Middle frontal gyrus (tissue), 1 donor: ENCODE measurements at regions not wholly inside any gene's neighbourhood (a gene's known extent, or its start where the extent isn't known, plus 50 kb on each side); places are given as distances from the start of the nearest gene placed in this dataset.

Experiments
- DNase-seq: peaks from one replicate; pipeline ENCODE4 v3.0.0-alpha.2; 2015; ENCODE audit warnings: low spot score; ENCODE audit errors: extremely low spot score

DNA sequence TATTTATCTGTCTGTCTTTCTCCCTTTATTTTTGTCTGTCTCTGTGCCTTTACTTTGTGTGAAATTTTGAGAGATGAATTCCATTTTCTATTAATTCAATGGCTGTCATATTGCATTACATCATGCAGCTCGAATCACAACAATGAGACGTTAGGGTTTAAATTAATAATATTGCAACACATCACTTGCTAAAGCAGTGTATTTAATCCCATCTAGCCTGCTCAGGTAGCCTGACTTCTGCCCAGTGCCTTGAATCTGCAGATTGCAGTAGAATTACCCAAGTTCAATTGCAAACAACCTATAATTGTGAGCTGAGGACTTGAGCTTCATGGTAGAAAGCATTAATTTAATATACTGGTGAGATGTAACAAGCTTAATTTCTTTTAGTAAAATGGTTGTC, 235.7 kb upstream of the TSHZ2 start:
- no peak for DNase-seq

DNA sequence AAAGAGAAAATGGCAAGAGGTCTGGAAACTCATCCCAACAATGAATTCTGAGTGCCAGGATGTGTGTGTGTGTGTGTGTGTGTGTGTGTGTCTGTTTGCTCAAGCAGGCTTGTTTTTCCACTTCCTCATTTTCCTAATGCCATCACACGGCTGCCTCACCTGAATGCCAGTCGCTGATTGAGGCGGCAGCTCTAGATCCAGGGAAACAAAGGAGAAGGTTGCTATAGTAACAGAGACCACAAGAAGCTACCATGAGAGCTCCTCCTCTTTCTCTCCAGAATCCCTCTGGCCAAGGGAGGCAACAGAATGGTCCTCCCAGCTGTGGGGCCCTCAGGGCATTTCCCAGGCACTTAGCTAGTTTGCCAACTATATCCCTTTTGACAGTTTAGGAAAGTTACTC, 241.1 kb upstream of the TSHZ2 start:
- DNase-seq: no peak

DNA sequence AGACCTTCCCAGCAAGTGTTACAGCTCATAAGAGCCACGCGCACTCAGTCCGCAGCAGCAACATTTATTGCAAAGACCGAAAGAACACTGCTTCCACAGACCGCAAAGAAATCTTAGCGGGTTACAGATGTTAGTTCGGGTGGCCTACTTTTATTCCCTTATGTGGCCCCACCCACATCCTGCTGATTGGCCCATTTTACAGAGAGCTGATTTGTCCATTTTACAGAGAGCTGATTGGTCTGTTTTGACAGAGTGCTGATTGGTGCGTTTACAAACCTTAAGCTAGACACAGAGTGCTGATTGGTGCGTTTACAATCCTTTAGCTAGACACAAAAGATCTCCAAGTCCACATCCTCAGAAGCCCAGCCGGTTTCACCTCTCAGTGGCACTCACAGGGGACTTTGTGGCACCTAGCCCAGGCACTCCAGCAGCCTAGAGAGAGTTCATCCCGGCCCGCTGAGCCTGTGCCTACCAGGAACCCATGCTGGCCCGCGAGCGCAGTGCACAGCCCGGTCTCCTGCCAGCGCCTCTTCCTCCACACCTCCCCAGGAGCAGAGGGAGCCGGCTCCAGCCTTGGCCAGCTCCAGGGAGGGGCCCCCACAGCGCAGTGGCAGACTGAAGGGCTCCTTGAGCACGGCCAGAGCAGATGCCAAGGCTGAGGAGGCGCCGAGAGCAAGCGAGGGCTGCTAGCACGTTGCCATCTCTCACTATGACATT, 244.3 kb upstream of the TSHZ2 start:
- no peak for DNase-seq

DNA sequence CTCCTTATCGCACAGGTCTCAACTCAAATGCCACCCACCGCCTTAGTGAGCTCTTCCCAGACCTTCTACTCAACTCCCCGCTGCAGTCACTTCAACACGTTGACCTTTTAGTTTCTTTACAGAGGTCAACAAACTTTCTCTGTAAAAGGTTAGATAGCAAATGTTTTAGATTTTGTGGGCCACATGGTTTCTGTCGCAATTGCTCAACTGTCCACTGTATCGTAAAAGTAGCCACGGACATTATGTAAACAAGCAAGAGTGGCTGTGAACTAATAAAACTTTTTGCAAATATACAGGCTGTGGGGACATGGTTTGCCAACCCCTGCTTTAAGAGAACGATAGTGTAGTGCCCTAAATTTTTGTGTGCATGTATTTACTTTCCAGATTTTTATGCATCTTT, 247.6 kb upstream of the TSHZ2 start:
- no peak for DNase-seq

DNA sequence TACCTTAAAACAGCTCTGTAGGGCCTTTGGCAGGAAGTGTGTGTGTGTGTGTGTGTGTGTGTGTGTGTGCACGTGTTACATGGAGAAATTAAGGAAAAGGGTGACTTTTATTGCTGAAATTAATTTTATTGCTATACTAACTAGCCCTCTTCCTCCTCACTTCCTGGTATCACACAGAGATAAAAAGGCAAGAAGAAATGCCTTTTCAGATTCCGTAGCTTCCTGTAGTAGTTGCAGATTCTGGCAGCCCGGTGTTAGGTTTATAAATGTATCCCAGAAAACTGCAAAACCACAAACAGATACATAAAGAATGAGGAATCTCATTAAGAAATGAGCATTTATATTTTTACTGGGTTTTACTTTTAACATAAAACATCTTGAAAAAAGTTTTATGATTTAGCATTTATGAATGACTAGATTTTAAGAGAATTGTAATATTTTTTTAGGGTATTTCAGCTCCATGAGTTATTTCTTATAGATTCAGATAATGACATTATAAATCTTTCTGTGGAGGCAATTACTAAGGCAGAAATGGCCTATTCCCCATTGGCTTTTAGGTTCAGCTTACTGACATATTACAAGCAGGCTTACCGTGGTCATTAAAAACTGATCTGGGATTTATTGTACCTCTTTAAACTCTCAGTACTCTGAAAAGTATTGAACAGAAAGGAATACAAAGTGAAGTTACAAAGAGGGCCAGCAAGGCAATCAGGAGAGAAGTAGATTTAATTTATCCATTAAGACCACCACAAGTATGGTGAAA, 249.1 kb upstream of the TSHZ2 start:
- DNase-seq: no peak

DNA sequence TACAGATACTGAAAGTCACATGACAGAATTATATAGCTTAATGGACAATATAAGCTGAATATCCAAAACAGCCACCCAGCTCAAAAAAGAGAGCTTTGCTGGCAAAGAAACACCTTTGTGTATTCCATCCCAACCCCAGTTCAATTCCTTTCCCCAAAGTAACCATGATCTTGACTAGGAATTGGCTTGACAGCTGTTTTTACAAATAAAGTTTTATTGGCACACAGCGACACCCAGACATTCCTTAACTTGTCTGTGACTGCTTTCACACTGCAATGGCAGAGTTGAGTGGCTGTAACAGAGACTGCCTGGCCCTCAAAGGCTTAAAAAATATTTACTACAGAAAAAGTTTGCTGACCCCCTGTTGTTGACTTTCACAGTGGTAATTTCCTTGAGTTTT, 264.0 kb upstream of the TSHZ2 start:
- no peak for DNase-seq

DNA sequence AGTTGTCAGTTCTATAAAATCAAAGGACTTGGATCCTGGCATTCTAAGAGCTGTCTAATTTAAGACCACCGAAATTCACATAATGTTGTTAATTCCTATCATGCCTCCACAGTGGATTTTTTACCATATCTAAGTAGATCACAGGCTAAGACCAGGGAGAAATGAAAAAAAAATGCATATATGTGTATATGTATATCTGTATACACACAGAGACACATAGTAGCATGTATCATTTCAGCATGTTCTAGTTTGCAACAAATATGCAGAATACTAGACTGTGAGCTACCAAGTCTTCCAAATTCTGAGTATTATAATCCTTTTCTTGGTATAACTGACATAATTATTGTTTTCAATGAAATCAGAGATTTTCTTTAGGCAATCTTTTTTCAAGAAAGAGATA, 267.6 kb upstream of the TSHZ2 start:
- DNase-seq: no peak

DNA sequence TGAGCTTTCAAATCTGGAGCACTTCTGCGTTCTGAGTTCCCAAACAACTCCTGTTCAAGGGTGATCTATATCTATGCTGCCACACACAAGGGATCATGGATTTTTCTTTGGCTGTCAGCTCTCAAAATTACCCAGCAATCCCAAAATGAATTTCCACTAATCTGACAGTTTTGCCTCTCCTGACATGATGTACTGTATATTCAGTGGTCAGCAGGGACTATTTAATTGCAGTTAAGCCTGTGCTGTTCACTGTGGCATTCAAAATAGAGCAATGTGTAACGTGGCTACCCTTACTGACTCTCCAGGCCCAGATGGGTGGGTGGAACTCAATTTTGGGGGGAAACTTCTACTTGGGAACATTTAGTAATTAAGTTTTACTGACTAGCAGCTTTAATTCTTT, 283.8 kb upstream of the TSHZ2 start:
- DNase-seq: no peak

DNA sequence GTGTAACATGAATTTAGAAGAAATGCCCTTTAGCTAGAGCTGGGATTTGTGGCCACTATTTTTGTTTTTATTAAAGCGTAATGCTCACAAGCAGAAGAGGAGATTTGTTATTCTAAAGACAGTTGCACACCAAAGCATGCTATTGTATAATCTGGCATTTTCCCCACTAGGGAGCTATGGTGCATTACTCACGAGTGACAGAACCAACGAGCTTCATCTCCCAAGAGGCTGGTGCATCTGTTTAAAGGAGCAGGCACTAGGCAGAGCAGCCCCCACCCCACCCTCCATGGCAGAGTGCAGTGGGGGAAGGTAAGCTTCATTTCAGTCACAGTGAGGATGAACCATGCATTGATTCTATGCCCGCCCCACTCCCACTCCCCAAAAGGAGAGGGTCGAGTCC, 287.3 kb upstream of the TSHZ2 start:
- no peak for DNase-seq

DNA sequence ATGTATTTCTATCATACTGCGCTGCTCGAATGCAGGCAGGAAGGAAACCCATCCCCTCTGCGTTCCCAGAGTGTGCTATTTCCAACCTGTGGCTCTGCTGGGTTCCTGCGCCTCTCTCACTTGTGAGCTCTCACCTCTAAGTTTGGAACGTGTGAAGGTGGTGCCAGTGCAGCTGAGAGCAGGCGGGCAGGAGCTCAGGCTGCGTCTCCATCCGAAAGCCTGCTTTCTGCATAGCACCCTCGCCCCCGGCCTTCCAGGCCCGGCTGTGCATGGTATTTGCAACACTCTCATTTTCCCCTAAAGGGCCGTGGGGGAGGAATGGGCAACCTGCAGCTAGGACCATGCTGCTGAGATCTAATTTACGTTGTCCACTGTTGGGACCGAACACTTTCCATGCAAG, 288.0 kb upstream of the TSHZ2 start:
- DNase-seq: peak; percentile 4

DNA sequence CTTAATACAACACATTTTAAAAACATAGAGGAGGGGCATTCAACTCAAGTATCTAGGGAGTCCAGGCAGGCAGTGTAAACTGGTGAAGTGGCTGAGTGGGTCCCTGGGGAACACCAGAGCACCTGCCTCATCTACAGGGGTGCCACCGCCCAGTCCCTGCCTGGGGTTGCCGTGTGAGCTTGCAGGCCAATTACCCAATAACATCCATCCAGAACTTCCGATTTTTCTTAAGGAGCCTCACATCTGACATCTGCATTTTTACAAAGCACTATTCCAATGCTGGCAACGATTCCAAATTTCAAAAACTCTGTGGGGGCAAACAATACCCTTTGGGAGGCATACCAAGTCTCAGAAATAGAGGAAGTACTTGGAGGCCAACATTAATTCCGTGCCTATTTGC, 288.4 kb upstream of the TSHZ2 start:
- DNase-seq: no peak

DNA sequence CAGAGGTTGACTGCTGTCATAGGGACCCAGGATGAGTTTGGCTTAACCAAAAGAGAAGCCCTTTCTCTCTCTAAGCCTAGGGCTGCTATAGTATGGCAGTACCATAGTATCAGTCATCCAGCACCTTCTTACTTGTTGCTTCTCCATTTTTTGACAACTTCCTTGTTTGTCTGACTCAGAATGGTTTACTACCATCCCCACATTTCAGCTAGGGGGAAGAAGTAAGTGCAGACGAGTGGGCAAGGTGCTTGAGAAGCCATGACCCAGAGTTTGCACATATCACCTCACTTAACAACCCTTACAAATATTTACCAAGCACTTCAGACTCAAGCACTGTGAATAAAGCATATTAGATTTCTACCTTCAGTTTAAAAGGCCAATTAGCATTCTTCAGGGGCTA, 289.9 kb upstream of the TSHZ2 start:
- no peak for DNase-seq

DNA sequence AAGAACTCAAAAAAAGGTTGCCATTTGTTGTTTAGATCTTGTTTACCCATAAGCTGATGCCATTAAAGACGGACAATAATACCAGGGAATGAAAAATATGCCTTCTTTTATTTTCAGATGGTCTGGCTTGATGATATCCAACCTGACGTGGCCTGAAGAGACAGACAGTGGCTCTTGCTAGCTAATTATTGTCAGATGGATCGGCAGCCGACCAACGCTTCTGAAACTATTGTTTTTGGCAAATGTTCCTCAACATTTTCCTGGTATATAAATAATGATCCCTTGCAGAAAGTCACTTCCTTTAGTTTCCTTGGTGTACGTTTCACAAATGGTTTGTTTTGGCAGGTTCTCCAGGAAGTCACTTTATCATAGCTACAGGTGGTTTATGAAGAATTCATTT, 290.9 kb upstream of the TSHZ2 start:
- no peak for DNase-seq

DNA sequence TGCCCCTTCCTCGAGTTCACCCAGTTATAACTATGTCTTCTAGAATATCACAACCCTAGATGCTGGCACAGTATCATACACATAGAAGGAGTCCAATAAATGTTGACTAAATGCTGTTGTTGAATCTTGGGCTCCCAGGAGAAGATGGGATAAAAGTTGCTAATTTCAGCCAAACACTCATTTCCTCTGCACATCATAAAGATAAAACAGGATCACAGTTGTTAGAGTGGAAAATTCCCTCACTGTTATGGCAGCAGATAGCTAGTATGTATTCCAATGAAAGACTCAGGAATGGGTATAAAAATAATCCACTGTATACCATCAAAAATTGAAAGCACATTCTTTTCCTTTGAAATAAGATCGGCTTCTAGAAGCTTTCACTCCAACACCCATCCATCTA, 294.9 kb upstream of the TSHZ2 start:
- DNase-seq: no peak

DNA sequence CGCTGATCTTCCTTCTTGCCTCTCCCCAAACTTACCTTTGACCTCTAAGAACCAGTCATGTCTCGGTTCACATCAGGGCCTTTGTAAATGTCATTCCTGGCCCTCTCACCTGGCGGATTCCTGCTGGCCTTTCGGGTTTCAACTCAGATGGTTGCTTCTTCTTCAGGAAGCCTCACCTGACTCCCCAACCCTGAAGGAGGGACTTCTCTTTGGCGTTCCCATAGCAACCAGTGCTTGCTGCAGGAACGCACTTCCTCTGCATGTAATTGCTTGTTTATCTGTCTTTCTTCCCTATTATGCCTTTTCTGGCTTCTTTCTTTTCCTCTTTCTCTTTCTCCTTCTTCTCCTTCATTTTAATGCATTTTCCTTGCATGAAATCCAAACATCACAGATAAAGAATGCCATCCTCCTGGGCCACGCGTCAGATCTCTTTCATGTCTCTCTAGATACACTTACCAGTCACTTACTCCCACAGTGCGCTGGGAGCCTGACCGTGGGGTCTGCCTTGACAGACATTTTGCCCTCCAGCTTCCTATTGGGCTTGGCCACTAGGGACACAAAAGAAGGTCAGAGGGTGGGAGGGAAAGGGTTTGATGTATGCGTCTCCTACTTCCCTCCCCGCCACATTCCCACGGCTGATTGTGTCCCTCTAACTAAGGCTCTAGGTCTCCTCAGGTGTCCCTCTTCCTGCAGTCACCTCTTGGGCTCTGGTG, 295.7 kb upstream of the TSHZ2 start:
- no peak for DNase-seq

DNA sequence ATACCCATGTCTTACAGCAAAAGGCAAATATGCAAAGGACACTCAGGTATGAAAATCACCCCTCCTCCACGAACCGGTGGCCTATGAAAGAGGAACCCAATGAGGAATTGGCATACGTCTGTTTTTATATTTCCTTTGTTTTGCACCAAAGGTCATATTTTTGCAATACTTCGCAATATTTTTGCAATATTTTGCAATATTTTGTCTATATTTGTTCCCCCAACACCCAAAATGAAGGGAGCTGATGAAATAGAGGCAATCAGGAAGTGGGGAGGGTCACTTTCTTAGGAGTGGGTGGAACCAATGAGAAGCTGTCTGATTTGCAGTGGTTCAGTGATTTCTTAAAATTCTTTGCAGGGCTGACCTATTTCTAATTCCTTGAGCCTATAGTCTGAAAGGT, 296.8 kb upstream of the TSHZ2 start:
- no peak for DNase-seq

DNA sequence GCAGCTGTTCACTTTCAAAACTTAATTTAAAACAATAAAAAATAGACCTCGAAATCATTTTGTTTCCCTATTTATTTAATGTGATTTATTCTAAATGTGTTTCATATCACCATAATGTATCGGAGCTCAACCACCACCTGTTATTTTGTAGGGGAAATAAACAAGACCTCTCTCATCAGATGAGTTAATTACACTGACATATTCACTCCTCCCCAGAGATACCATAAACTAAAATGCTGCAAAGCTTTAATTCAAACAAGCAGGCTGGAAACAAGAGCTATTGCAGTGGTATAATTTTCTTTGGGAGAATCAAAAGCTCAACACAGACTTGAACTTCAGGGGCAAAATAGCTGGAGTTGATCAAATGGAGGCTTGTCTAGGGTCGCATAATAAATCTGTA, 303.5 kb upstream of the TSHZ2 start:
- DNase-seq: no peak

DNA sequence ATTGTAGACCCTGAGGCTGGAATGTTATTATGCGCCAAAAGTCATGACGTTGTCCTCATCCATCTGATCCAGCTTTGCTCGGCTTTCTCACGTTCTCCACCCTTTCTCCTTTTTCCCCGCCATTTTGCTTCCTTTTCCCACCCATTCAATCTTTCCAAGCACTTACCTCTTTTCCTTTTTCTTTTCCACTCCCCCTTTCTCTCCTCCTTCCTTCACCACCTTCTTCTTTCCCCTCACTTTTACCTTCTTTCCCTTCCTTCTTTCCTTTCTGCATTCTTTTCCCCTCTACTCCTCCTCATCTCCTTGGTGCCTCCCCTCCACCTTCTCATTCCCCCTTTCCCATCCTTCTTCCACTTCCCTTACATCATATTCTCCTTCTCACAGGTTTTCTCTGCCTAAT, 304.8 kb upstream of the TSHZ2 start:
- DNase-seq: no peak

DNA sequence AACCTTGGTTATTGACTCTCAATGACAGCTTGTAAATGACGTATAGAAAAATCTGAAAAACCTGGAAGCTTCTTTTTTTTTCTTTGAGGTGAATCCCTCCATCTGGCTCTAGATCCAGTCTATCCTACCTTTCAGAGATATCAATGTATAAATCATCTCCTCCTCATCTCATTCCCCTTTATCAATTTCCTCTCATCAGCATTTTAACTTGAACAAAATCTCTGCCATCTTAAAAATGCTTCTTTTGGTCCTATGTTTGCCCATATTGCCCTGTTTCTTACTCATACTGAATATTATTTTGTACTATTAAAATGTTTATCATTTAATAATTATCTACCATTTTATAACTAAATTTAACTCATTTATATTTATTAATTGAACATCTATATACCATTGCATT, 306.7 kb upstream of the TSHZ2 start:
- no peak for DNase-seq

DNA sequence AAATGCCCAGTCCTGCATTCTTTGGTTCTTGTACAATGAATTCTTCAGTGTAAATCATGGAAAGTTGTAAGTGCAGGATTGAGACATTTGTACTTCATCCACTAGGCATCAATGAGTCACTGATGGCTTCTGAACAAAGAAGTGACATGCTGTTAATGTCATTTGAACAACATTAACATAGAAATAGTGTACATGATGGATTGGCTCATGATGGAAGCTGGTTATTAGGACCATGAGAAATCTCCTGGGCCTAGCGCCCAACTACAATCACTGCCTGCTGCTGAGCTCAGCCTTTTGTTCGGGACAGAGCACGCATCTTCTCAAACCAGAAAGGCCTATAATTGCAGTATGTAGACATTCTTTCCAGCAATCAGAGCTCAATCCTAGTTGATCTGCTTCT, 316.8 kb upstream of the TSHZ2 start:
- DNase-seq: no peak

DNA sequence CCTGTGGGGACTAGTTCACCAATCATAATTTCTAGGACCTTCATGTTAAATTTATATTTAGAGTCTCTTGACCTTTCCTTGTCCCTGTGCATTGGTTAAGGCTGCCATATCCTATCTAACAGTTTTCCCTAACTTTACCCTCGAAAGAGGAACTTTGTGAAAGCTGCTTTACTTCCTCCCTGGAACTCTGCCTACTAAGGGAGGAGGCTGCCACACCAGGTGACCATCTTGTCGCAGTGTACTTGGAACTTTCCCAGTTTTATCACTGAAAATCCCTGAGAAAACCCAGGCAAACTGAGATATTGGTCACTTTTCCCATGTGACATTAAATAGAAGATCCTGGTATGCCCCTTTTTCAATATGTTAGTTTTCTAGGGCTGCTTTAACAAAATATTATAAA, 317.6 kb upstream of the TSHZ2 start:
- DNase-seq: no peak

DNA sequence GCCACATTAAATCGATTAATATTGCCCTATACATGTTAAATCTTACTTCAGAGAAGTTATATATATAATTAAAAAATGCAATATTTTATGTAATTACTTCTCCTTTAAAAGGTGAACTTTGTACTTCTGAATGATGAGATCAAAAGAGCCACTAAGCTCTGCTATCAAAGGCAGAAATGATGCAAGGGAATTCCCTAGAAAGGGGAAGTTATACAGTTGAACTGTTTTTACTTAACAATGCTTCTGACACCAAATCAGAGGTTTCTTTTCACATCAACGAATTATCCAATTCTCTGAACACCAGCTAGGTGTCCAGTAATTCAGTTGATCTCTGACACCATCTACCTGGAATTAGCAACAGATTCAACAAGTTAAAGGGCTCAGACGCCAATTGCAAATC, 319.9 kb upstream of the TSHZ2 start:
- DNase-seq: no peak

DNA sequence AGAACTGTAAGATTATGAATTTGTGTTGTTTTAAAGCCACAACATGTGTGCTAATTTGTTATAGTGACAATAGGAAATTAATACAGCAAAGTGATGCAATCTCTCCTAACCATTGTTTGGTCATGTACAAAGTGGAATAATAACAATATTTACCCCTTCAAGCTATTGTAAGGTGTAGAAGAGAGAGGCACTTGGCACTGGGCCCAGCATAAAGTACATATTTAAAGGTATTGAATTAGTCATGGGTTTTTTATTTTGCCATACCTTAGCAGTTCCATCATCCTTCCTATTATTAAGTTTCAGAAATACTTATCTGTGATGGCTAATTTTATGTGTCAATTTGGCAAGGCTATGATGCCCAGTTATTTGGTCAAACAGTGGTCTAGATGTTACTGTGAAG, 322.4 kb upstream of the TSHZ2 start:
- no peak for DNase-seq
